K562 (cell line): ENCODE measurements at regions not wholly inside any gene's neighbourhood (a gene's known extent, or its start where the extent isn't known, plus 50 kb on each side); places are given as distances from the start of the nearest gene placed in this dataset.
A peak's percentile ranks its signal among the peaks of the same experiment; 100 is the strongest.

Source experiments
- ARID2 ChIP-seq: fragments of 450-650 bp; IDR thresholded peaks from 2 replicates; pipeline ENCODE4 v1.6.1; 2017; ENCODE audit warnings: antibody characterized with exemption, mild to moderate bottlenecking
- CTCF ChIP-seq, 3 experiments: IDR thresholded peaks in 2 of 3; conservative IDR thresholded peaks in 1 of 3; 2 replicates each; pipeline ENCODE4 v1.5.1; 2011 to 2012; ENCODE audit warnings: low read length in 3 of 3, mild to moderate bottlenecking in 3 of 3, control low read depth in 2 of 3, improper control_type of control experiment in 1 of 3, inconsistent platforms in 1 of 3, low read depth in 1 of 3, mixed read lengths in 1 of 3, moderate library complexity in 1 of 3; ENCODE audit not compliant: insufficient read depth in 2 of 3
- ESRRB ChIP-seq: fragments of 250-450 bp; sonication (Bioruptor Pico); IDR thresholded peaks from 2 replicates; pipeline ENCODE4 v1.5.0; 2020; ENCODE audit warnings: mild to moderate bottlenecking, moderate library complexity, borderline replicate concordance
- IRF9 ChIP-seq: fragments of 450-650 bp; IDR thresholded peaks from 2 replicates; pipeline ENCODE4 v1.6.1; 2016; ENCODE audit warnings: missing biosample characterization, missing genetic modification characterization
- KAT8 ChIP-seq: fragments of 450-650 bp; IDR thresholded peaks from 2 replicates; pipeline ENCODE4 v1.6.1; 2016; ENCODE audit warnings: low read depth, mild to moderate bottlenecking
- KLF10 ChIP-seq: fragments of 250-450 bp; sonication (Bioruptor Pico); IDR thresholded peaks from 2 replicates; pipeline ENCODE4 v1.6.1; 2021; ENCODE audit warnings: matching md5 sums
- NCOR1 ChIP-seq: fragments of 450-650 bp; IDR thresholded peaks from 2 replicates; pipeline ENCODE4 v1.6.1; 2016; ENCODE audit warnings: mild to moderate bottlenecking, moderate library complexity
- POLR2B ChIP-seq: fragments of 450-650 bp; IDR thresholded peaks from 2 replicates; pipeline ENCODE4 v1.6.1; 2018; ENCODE audit warnings: low read depth; ENCODE audit not compliant: partially characterized antibody
- SMAD4 ChIP-seq: fragments of 250-450 bp; sonication (Bioruptor Pico); conservative IDR thresholded peaks from 2 replicates; pipeline ENCODE4 v1.8.0; 2021; ENCODE audit warnings: inconsistent platforms, mild to moderate bottlenecking, moderate library complexity
- SMARCA5 ChIP-seq: fragments of 450-650 bp; IDR thresholded peaks from 2 replicates; pipeline ENCODE4 v1.6.1; 2016
- TSC22D4 ChIP-seq: fragments of 450-650 bp; IDR thresholded peaks from 2 replicates; pipeline ENCODE4 v1.6.1; 2016; ENCODE audit warnings: missing genetic modification characterization, missing biosample characterization, control low read depth
- XRCC3 ChIP-seq: fragments of 450-650 bp; IDR thresholded peaks from 2 replicates; pipeline ENCODE4 v1.6.1; 2017; ENCODE audit warnings: mild to moderate bottlenecking, moderate library complexity
- ZBTB7A ChIP-seq: IDR thresholded peaks from 2 replicates; pipeline ENCODE4 v1.6.1; 2011; ENCODE audit warnings: low read depth, mild to moderate bottlenecking, low read length, moderate library complexity, borderline replicate concordance; ENCODE audit not compliant: control insufficient read depth
- ZFP30 ChIP-seq: fragments of 250-450 bp; sonication (Bioruptor Pico); IDR thresholded peaks from 2 replicates; pipeline ENCODE4 v1.8.0; 2022; ENCODE audit warnings: moderate library complexity, mild to moderate bottlenecking, inconsistent platforms, borderline replicate concordance
- ZNF197 ChIP-seq: fragments of 200-800 bp; sonication (Bioruptor generic); IDR thresholded peaks from 2 replicates; pipeline ENCODE4 v1.6.1; 2016; ENCODE audit warnings: low read depth, missing genetic modification characterization, missing compliant biosample characterization
- ZNF263 ChIP-seq: sonication (generic); formaldehyde crosslinking; IDR thresholded peaks from 2 replicates; pipeline ENCODE4 v1.8.0; 2022; ENCODE audit warnings: mild to moderate bottlenecking, missing genetic modification reagents, borderline replicate concordance
- ZNF407 ChIP-seq: fragments of 450-650 bp; IDR thresholded peaks from 2 replicates; pipeline ENCODE4 v1.6.1; 2016; ENCODE audit warnings: low read depth
- ZNF780A ChIP-seq: fragments of 250-450 bp; sonication (Bioruptor Pico); IDR thresholded peaks from 2 replicates; pipeline ENCODE4 v1.5.0; 2021; ENCODE audit warnings: mild to moderate bottlenecking

- no peak for TF ChIP-seq ZNF407
- no peak for TF ChIP-seq ZNF263
- no peak for TF ChIP-seq ZNF780A (CRISPR knock-in tag)
- TF ChIP-seq POLR2B, result no peak
- peak; percentile 86; the same call in 1 of the 2 replicates for TF ChIP-seq ZBTB7A
- TF ChIP-seq XRCC3, result no peak
- TF ChIP-seq SMAD4, result peak; percentile 99
- no peak for TF ChIP-seq SMARCA5
- no peak for TF ChIP-seq ZNF197
- no peak for TF ChIP-seq ARID2
- no peak for TF ChIP-seq TSC22D4
- TF ChIP-seq ZFP30 (CRISPR knock-in tag), result no peak
- no peak for TF ChIP-seq KLF10 (CRISPR knock-in tag)
- peak; percentile 23; the same call in 1 of the 2 replicates for TF ChIP-seq NCOR1
- TF ChIP-seq ESRRB (CRISPR knock-in tag), result no peak
- peak in 2 of 3 experiments; percentile 21 to 30; a peak in 4 of 6 replicates for TF ChIP-seq CTCF (IDR thresholded peaks at IDR 0.05 in 2 of 3, conservative IDR thresholded peaks at IDR 0.05 in 1 of 3; ENCODE audit: insufficient read depth in 2 of 3, low read depth in 1 of 3, low read length in 3 of 3)
- TF ChIP-seq IRF9, result no peak
- no peak for TF ChIP-seq KAT8
Observed at GRCh38 chr10:75294866-75295701, 59.3 kb upstream of the COMTD1 start (continued).
